ENCODE measurements at regions not wholly inside any gene's neighbourhood (a gene's known extent, or its start where the extent isn't known, plus 50 kb on each side); places are given as distances from the start of the nearest gene placed in this dataset.

DNA sequence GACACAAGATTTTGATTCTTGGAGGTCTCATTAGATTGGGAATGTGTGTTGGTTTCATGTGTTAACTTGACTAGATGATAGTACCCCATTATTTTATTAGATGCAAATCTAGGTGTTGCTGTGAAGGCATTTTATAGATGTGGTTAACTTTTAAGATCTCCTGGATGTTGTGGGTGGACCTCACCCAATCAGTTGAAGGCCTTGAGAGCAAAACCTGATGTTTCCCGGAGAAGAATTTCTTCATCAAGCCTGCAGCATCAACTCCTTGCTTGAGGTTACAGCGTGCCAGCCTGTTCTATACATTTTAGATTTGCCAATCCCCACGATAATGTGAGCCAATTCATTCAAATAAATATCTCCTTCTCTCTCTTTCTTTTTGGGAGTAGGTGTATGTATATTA, 66.8 kb upstream of the EXOC2 start:
- FAIRE-seq (no peak), DNase-seq (ENCODE audit: insufficient read length, low spot score) (no peak)
- TF ChIP-seq POLR2AphosphoS5 (IDR thresholded peaks at IDR 0.05; ENCODE audit: low read depth, low read length) (no peak), PAX5 (IDR thresholded peaks at IDR 0.05; ENCODE audit: insufficient read depth, low read length, severe bottlenecking) (no peak), SPI1 (IDR thresholded peaks at IDR 0.05; ENCODE audit: low read depth, low read length) (no peak), TAF1 (IDR thresholded peaks at IDR 0.05; ENCODE audit: low read depth, low read length) (no peak)

DNA sequence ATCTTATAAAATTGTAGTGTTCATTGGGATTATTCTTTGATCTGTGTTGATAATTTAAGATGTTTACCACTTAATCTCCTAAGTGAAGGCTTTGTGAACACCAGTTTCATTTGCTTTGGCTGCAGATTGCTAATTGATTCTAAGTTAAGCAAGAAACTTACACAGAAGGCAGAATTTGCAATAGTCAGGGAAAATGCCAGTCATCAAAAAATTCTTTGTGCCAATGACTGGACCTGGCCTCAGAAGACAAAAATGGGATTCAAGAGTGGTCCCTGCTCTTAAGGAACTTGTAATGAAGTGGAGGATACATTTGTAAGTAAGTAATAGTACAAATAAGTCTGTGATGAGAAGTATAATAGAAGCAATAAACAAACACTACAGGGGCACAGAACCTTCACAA, 63.3 kb upstream of the EXOC2 start:
- TF ChIP-seq POLR2A (IDR thresholded peaks at IDR 0.05; ENCODE audit: low read depth, low read length) (no peak), TAF1 (IDR thresholded peaks at IDR 0.05; ENCODE audit: low read depth, low read length) (no peak), SPI1 (IDR thresholded peaks at IDR 0.05; ENCODE audit: low read depth, low read length) (no peak), POU2F2 (IDR thresholded peaks at IDR 0.05; ENCODE audit: low read depth, low read length) (no peak), PAX5 (IDR thresholded peaks at IDR 0.05; ENCODE audit: insufficient read depth, low read length, severe bottlenecking) (no peak), POLR2AphosphoS5 (IDR thresholded peaks at IDR 0.05; ENCODE audit: low read depth, low read length) (no peak)
- no peak for DNase-seq (ENCODE audit: insufficient read length, low spot score)
- no peak for FAIRE-seq

DNA sequence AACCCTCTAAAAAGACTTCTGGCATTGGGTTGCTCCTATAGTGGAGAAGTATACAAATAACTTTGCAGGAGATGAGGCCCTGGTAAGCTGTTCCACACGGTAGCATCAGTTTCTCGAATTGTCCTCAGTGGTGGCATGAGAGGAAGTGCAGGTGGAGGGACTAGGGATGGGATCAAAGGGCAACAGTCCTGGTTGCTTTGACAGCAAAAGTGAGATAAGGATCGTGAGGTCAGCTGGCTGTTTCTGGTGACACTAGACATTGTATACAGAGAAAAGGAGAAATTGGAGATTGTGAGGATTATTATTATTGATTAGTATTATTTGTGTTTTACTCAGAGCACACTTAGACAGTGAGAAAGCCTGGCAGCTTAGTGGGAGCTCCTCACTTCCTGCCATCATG, 61.3 kb upstream of the EXOC2 start:
- TF ChIP-seq POU2F2 (IDR thresholded peaks at IDR 0.05; ENCODE audit: low read depth, low read length) (no peak), POLR2A (IDR thresholded peaks at IDR 0.05; ENCODE audit: low read depth, low read length) (no peak), POLR2AphosphoS5 (IDR thresholded peaks at IDR 0.05; ENCODE audit: low read depth, low read length) (no peak), SPI1 (IDR thresholded peaks at IDR 0.05; ENCODE audit: low read depth, low read length) (no peak), PAX5 (IDR thresholded peaks at IDR 0.05; ENCODE audit: insufficient read depth, low read length, severe bottlenecking) (no peak), TAF1 (IDR thresholded peaks at IDR 0.05; ENCODE audit: low read depth, low read length) (no peak)
- FAIRE-seq (no peak), DNase-seq (ENCODE audit: insufficient read length, low spot score) (no peak)

GRCh38 chr6:753486-753885, 60.5 kb upstream of the EXOC2 start:
- TF ChIP-seq POLR2AphosphoS5 (IDR thresholded peaks at IDR 0.05; ENCODE audit: low read depth, low read length): no peak
- no peak for TF ChIP-seq SPI1 (IDR thresholded peaks at IDR 0.05; ENCODE audit: low read depth, low read length)
- no peak for TF ChIP-seq POLR2A (IDR thresholded peaks at IDR 0.05; ENCODE audit: low read depth, low read length)
- no peak for TF ChIP-seq PAX5 (IDR thresholded peaks at IDR 0.05; ENCODE audit: insufficient read depth, low read length, severe bottlenecking)
- no peak for TF ChIP-seq TAF1 (IDR thresholded peaks at IDR 0.05; ENCODE audit: low read depth, low read length)
- TF ChIP-seq POU2F2 (IDR thresholded peaks at IDR 0.05; ENCODE audit: low read depth, low read length): no peak
- DNase-seq (ENCODE audit: insufficient read length, low spot score): no peak
- FAIRE-seq: no peak

- DNase-seq (ENCODE audit: insufficient read length, low spot score) (no peak), FAIRE-seq (no peak)
- TF ChIP-seq POU2F2 (IDR thresholded peaks at IDR 0.05; ENCODE audit: low read depth, low read length) (no peak), PAX5 (IDR thresholded peaks at IDR 0.05; ENCODE audit: insufficient read depth, low read length, severe bottlenecking) (no peak), SPI1 (IDR thresholded peaks at IDR 0.05; ENCODE audit: low read depth, low read length) (no peak), POLR2A (IDR thresholded peaks at IDR 0.05; ENCODE audit: low read depth, low read length) (no peak), TAF1 (IDR thresholded peaks at IDR 0.05; ENCODE audit: low read depth, low read length) (no peak), POLR2AphosphoS5 (IDR thresholded peaks at IDR 0.05; ENCODE audit: low read depth, low read length) (no peak)
Observed at GRCh38 chr6:752438-752837, 59.5 kb upstream of the EXOC2 start.

GRCh38 chr6:751765-752164, 58.8 kb upstream of the EXOC2 start:
- DNase-seq (ENCODE audit: insufficient read length, low spot score) (no peak), FAIRE-seq (no peak)
- TF ChIP-seq PAX5 (IDR thresholded peaks at IDR 0.05; ENCODE audit: insufficient read depth, low read length, severe bottlenecking) (no peak), TAF1 (IDR thresholded peaks at IDR 0.05; ENCODE audit: low read depth, low read length) (no peak), SPI1 (IDR thresholded peaks at IDR 0.05; ENCODE audit: low read depth, low read length) (no peak), POLR2AphosphoS5 (IDR thresholded peaks at IDR 0.05; ENCODE audit: low read depth, low read length) (no peak), POU2F2 (IDR thresholded peaks at IDR 0.05; ENCODE audit: low read depth, low read length) (no peak), POLR2A (IDR thresholded peaks at IDR 0.05; ENCODE audit: low read depth, low read length) (no peak)

DNA sequence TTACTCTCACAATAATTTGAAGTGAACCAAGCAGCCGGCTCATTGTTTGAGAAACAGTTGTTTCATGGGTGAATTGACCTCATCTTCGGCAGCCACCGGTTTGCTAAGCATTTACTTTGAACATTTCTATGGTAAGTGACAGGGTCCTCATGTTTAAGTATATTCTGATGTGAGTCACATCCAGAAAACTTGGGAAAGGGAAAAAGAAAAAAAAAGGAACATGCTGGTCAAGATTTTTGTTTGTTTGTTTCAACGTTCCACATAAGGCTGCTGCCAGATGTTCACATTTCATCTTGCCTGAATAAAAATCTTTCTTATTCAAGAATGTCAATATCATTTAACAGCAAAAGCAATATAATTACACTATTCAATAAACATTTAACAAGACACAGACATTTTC, 55.0 kb upstream of the EXOC2 start:
- DNase-seq (ENCODE audit: insufficient read length, low spot score): no peak

GRCh38 chr6:747028-747427, 54.1 kb upstream of the EXOC2 start:
- no peak for FAIRE-seq
- TF ChIP-seq TAF1 (IDR thresholded peaks at IDR 0.05; ENCODE audit: low read depth, low read length): no peak
- no peak for DNase-seq (ENCODE audit: insufficient read length, low spot score)

More for the DNA sequence above, 55.0 kb upstream of the EXOC2 start:
- no peak for TF ChIP-seq POLR2A (IDR thresholded peaks at IDR 0.05; ENCODE audit: low read depth, low read length)
- TF ChIP-seq TAF1 (IDR thresholded peaks at IDR 0.05; ENCODE audit: low read depth, low read length): no peak
- FAIRE-seq: no peak

DNA sequence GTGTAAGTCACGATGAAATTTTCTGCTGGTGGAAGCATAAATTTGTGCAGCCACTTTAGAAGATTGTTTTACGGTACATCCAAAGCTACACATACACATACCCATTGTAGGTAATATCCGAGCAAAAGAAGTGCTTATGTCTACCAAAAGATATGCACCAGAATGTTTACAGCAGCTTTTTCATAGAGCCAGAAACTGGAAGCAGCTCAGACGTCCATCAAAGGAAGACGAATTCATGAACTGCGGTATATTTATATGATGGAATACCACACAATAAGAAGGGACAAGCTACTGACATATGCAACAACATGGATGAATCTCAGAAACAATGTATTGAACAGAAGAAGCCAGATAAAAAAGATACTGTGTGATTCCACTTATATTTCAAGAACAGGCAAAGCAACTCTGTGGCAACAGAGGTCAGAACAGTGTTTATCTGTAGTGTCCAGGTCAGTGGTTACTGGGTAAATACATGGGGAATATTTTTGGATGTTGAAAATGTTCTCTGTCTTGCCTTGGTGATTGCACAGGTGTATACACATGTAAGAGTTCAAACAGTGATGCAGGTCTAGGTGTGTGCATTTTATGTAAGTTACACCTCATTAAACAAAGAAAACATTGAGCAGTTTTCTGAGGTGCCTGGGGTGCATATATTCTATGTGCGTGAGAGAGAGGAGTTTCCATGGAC, 51.9 kb upstream of the EXOC2 start:
- DNase-seq (ENCODE audit: insufficient read length, low spot score) (no peak), FAIRE-seq (no peak)
- TF ChIP-seq POLR2A (IDR thresholded peaks at IDR 0.05; ENCODE audit: low read depth, low read length): no peak
- no peak for TF ChIP-seq POLR2AphosphoS5 (IDR thresholded peaks at IDR 0.05; ENCODE audit: low read depth, low read length)
- TF ChIP-seq SPI1 (IDR thresholded peaks at IDR 0.05; ENCODE audit: low read depth, low read length): no peak
- TF ChIP-seq PAX5 (IDR thresholded peaks at IDR 0.05; ENCODE audit: insufficient read depth, low read length, severe bottlenecking): no peak
- no peak for TF ChIP-seq POU2F2 (IDR thresholded peaks at IDR 0.05; ENCODE audit: low read depth, low read length)
- TF ChIP-seq TAF1 (IDR thresholded peaks at IDR 0.05; ENCODE audit: low read depth, low read length): no peak

- no peak for TF ChIP-seq POLR2AphosphoS5 (IDR thresholded peaks at IDR 0.05; ENCODE audit: low read depth, low read length)
- no peak for TF ChIP-seq TAF1 (IDR thresholded peaks at IDR 0.05; ENCODE audit: low read depth, low read length)
- TF ChIP-seq SPI1 (IDR thresholded peaks at IDR 0.05; ENCODE audit: low read depth, low read length): no peak
- DNase-seq (ENCODE audit: insufficient read length, low spot score) (no peak), FAIRE-seq (no peak)
Observed at GRCh38 chr6:743320-744096, 50.6 kb upstream of the EXOC2 start.
